ENCODE measurements at regions not wholly inside any gene's neighbourhood (a gene's known extent, or its start where the extent isn't known, plus 50 kb on each side); places are given as distances from the start of the nearest gene placed in this dataset.
"Not testable (repeated sequence)": the region's sequence is repeated elsewhere in the genome, so short reads cannot be mapped to it uniquely, and the experiment has no call there.

DNA sequence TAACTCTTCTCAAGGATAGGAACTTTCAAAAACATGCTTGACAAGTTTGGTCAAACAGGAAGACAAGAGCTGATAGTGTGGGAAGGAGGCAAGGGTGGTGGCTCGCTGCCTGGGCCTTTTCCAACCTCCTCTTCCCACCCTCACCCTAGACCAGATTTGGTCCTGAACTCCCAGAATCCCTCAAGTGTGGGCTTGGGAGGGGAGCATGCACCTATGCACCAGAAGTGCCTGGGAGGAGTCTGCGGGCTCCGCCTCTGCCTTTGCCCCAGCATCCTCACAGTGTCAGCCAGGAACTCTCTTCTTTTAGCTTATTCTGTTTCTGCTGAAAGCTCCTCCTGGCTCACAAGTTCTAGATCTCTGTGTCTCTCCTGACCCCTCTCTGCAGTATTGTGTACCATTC is 126.2 kb upstream of the MRPS22 start:
- no CpG with 5 or more reads among the region's 3 CpGs for WGBS (ENCODE audit: insufficient coverage)
- H3K4me3 ChIP-seq (ENCODE audit: low read length), result no peak overlapping the region
- no peak for DNase-seq
- no peaks in the 10 kb centered on the region for H3K27me3 ChIP-seq (ENCODE audit: control insufficient read depth, insufficient read depth, low read length)
- no peak overlapping the region for H3K27ac ChIP-seq (ENCODE audit: low read length)
- no peaks in the 10 kb centered on the region for H3K36me3 ChIP-seq (ENCODE audit: control insufficient read depth, insufficient read depth, low read length)
- H3K9me3 ChIP-seq (replicated peaks; ENCODE audit: control insufficient read depth, low read depth, low read length), result no peaks in the 10 kb centered on the region
- no peaks in the 10 kb centered on the region for H3K4me1 ChIP-seq (ENCODE audit: control insufficient read depth, insufficient read depth, low read length)

DNA sequence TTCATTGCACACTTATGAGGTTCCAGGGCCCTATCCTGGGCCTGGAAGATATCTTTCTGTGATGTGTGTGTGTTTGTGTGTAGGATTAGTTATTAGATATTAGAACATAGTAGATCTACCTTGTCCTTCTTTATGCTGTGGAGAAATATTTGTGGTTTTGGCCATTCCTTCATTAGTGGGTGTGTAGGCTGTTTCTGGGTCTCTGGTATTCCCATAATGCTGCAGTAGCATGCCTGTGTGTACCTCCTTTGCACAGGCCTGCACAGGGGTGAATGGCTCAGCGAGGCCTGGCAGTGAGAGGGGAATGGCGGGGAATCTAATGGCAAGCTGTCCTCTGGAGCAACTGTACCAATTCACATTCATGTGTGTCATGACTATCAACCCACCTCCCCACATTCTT is 125.8 kb upstream of the MRPS22 start:
- no peaks in the 10 kb centered on the region for H3K27me3 ChIP-seq (ENCODE audit: control insufficient read depth, insufficient read depth, low read length)
- no peaks in the 10 kb centered on the region for H3K4me1 ChIP-seq (ENCODE audit: control insufficient read depth, insufficient read depth, low read length)
- no CpG with 5 or more reads among the region's 2 CpGs for WGBS (ENCODE audit: insufficient coverage)
- no peaks in the 10 kb centered on the region for H3K36me3 ChIP-seq (ENCODE audit: control insufficient read depth, insufficient read depth, low read length)
- no peak for DNase-seq
- H3K9me3 ChIP-seq (replicated peaks; ENCODE audit: control insufficient read depth, low read depth, low read length), result no peaks in the 10 kb centered on the region
- H3K27ac ChIP-seq (ENCODE audit: low read length), result no peak overlapping the region
- H3K4me3 ChIP-seq (ENCODE audit: low read length), result no peak overlapping the region

DNA sequence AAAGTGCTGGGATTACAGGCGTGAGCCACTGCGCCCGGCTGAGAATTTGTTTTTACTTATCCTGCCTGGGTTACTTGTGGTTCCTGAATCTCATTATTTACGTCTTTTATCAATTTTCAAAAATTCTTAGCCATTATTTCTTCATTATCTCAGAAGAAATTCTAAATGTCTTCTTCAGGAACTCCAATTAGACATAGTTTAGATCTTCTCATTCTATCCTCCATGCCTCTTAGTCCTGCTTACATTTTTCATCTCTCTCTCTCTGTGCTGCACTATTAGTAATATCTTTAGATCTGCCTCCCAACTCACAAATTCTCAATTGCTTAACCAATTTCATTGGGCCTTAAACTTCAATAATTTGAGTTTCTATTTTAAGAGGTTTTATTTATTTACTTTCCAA is 124.4 kb upstream of the MRPS22 start:
- no peak overlapping the region for H3K27ac ChIP-seq (ENCODE audit: low read length)
- H3K27me3 ChIP-seq (ENCODE audit: control insufficient read depth, insufficient read depth, low read length), result no peaks in the 10 kb centered on the region
- no peak overlapping the region for H3K4me3 ChIP-seq (ENCODE audit: low read length)
- no peak for DNase-seq
- H3K4me1 ChIP-seq (ENCODE audit: control insufficient read depth, insufficient read depth, low read length), result no peaks in the 10 kb centered on the region
- WGBS (ENCODE audit: insufficient coverage), result 96% methylated on average over 4 of the region's 4 CpGs
- no peaks in the 10 kb centered on the region for H3K9me3 ChIP-seq (replicated peaks; ENCODE audit: control insufficient read depth, low read depth, low read length)
- H3K36me3 ChIP-seq (ENCODE audit: control insufficient read depth, insufficient read depth, low read length), result no peaks in the 10 kb centered on the region

DNA sequence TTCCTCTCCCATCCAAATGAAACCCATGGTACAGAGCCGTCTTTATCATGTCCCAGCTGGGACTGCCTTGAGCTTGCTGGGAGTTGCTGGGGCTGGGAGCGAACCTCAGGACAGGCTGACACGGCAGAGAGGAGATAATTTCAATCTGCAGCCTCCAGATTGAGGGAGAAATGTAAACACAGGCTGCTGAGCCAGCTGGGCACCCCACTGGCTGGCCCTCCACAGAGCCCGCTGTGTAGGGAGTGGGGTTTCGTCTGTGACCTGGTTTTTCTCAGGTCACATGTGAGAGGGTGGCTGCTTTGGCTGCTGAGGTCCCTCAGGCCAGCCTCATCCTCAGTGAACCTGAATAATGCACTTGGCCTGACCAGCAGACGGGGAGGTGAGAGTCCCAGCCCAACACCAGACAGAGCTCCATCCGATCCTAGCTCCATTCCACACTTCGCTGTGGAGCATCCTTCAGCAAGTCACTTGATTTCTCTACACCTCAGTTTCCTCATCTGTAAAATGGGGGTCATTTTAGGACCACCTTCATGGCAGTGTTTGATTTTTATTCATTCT is 121.6 kb upstream of the MRPS22 start:
- H3K4me3 ChIP-seq (ENCODE audit: low read length), result no peak overlapping the region
- no peaks in the 10 kb centered on the region for H3K9me3 ChIP-seq (replicated peaks; ENCODE audit: control insufficient read depth, low read depth, low read length)
- H3K27ac ChIP-seq (ENCODE audit: low read length), result no peak overlapping the region
- H3K27me3 ChIP-seq (ENCODE audit: control insufficient read depth, insufficient read depth, low read length), result no peaks in the 10 kb centered on the region
- peaks cover 4% of the 10 kb centered on the region for H3K4me1 ChIP-seq (ENCODE audit: control insufficient read depth, insufficient read depth, low read length)
- H3K36me3 ChIP-seq (ENCODE audit: control insufficient read depth, insufficient read depth, low read length), result no peaks in the 10 kb centered on the region
- 64% methylated on average over 7 of the region's 8 CpGs for WGBS (ENCODE audit: insufficient coverage)
- DNase-seq, result no peak

DNA sequence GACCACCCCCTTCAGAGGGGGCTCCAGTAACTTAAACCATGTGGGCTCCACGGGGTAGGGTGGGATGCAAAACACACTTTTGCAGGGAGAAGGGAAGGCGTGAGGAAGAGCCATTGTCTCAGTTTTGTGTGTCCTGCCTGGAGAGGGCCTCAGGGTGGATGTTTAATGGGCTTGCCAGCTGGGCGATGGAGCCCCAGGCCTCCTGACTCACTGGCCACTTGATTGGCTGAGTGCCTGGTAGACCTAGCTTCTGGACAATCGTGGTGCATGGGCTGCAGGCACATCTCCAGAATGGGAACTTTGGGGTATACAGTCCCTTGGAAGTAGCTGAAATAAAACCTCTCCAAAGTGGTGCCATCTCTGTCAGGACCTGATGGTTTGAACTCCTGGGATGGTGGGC is 118.3 kb upstream of the MRPS22 start:
- DNase-seq, result no peak
- H3K36me3 ChIP-seq (ENCODE audit: control insufficient read depth, insufficient read depth, low read length), result no peaks in the 10 kb centered on the region
- 45% methylated on average over 2 of the region's 4 CpGs for WGBS (ENCODE audit: insufficient coverage)

DNA sequence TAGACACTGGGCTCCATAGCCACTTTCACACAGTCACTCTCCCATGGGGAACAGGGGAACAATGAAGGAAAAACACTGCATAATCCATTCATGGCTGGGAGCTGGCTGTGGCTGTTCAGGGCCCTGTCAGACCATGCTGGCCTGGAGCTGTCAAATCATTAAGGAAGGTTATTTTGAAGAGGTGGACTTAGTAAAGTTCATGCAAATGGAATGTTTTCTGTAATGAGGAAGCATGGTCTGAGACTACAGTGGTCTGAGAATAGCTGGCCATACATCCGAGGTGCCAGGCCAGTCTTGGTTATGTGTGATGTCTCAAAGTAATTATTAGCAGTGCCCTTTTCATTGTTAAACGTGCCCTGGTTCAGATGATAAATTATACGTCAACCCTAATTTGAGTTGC is 117.1 kb upstream of the MRPS22 start:
- no peak for DNase-seq
- Histone ChIP-seq H3K27me3 (ENCODE audit: control insufficient read depth, insufficient read depth, low read length) (no peaks in the 10 kb centered on the region), H3K9me3 (replicated peaks; ENCODE audit: control insufficient read depth, low read depth, low read length) (no peaks in the 10 kb centered on the region), H3K4me1 (ENCODE audit: control insufficient read depth, insufficient read depth, low read length) (peaks cover 5% of the 10 kb centered on the region), H3K36me3 (ENCODE audit: control insufficient read depth, insufficient read depth, low read length) (no peaks in the 10 kb centered on the region), H3K4me3 (ENCODE audit: low read length) (no peak overlapping the region), H3K27ac (ENCODE audit: low read length) (no peak overlapping the region)
- WGBS (ENCODE audit: insufficient coverage), result 73% methylated on average over 2 of the region's 3 CpGs

More for the DNA sequence above, 118.3 kb upstream of the MRPS22 start:
- no peak overlapping the region for H3K4me3 ChIP-seq (ENCODE audit: low read length)
- H3K4me1 ChIP-seq (ENCODE audit: control insufficient read depth, insufficient read depth, low read length), result peaks cover 5% of the 10 kb centered on the region
- H3K27me3 ChIP-seq (ENCODE audit: control insufficient read depth, insufficient read depth, low read length), result no peaks in the 10 kb centered on the region
- no peaks in the 10 kb centered on the region for H3K9me3 ChIP-seq (replicated peaks; ENCODE audit: control insufficient read depth, low read depth, low read length)
- no peak overlapping the region for H3K27ac ChIP-seq (ENCODE audit: low read length)

DNA sequence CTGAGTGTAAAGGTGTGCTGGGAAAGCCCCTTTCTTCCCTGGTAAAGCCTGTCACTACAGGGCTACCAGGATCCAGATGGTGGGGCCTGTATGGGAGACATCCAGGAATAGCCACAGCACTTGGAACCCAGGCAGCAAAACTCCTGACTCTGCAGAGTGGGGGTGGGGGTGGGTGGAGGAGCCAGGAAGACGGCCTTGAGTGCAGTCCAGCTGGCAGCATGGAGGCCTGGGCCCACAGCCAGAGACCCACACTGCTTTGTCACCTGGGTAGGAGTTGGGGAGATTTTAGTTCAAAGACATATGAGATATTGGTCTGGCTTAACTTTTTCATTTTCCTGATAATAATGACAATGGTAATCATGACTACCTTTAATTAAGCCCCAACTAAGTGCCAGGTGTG is 116.7 kb upstream of the MRPS22 start:
- peak; percentile 8 for DNase-seq
- 50% methylated on average over 1 of the region's 1 CpG for WGBS (ENCODE audit: insufficient coverage)
- no peaks in the 10 kb centered on the region for H3K36me3 ChIP-seq (ENCODE audit: control insufficient read depth, insufficient read depth, low read length)
- H3K9me3 ChIP-seq (replicated peaks; ENCODE audit: control insufficient read depth, low read depth, low read length), result no peaks in the 10 kb centered on the region
- no peak overlapping the region for H3K4me3 ChIP-seq (ENCODE audit: low read length)
- H3K27me3 ChIP-seq (ENCODE audit: control insufficient read depth, insufficient read depth, low read length), result no peaks in the 10 kb centered on the region
- peaks cover 5% of the 10 kb centered on the region for H3K4me1 ChIP-seq (ENCODE audit: control insufficient read depth, insufficient read depth, low read length)
- no peak overlapping the region for H3K27ac ChIP-seq (ENCODE audit: low read length)

DNA sequence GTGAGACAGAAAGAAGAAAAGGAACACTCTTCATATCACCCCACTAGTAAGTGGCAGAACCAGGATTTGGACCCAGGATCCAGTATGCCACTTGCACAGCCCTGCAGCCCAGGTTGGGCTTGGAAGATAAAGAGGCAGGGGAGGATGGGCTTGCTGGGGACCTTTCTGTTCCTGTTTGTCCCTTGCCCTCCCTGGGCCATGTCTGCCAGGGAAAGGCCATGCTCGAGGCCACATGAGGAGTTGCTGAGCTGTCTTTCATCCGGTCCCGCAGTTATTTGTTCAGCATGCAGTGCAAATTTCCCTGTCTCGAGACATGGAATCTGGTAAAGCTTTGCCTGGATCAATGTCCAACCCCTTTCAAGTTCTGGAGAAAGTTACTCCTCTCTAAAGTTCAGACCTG is 116.0 kb upstream of the MRPS22 start:
- 37% methylated on average over 4 of the region's 4 CpGs for WGBS (ENCODE audit: insufficient coverage)
- H3K4me3 ChIP-seq (ENCODE audit: low read length), result no peak overlapping the region
- no peak overlapping the region for H3K27ac ChIP-seq (ENCODE audit: low read length)
- no peaks in the 10 kb centered on the region for H3K27me3 ChIP-seq (ENCODE audit: control insufficient read depth, insufficient read depth, low read length)
- peaks cover 5% of the 10 kb centered on the region for H3K4me1 ChIP-seq (ENCODE audit: control insufficient read depth, insufficient read depth, low read length)
- no peak for DNase-seq
- no peaks in the 10 kb centered on the region for H3K36me3 ChIP-seq (ENCODE audit: control insufficient read depth, insufficient read depth, low read length)
- no peaks in the 10 kb centered on the region for H3K9me3 ChIP-seq (replicated peaks; ENCODE audit: control insufficient read depth, low read depth, low read length)

DNA sequence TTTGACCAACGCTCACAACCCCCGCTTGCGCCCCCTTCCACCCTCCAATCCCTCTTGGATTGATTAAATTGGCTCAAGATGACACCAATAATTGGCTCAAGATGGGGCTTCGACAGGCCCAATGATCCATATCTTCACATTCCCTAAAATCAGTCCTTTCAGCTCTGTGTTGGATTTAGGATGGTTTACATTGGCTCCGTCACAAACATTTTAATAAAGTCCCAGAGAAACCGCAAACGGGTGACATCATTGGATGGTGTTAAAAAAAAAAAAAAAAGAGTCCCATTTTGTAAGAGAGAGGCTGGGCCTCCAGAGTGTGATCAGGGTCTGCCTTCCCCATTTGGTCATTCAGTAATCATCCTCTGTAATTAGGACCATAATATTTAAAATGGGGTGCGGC is 113.4 kb upstream of the MRPS22 start:
- 82% methylated on average over 3 of the region's 8 CpGs for WGBS (ENCODE audit: insufficient coverage)
- Histone ChIP-seq H3K4me3 (ENCODE audit: low read length) (no peak overlapping the region), H3K27me3 (ENCODE audit: control insufficient read depth, insufficient read depth, low read length) (no peaks in the 10 kb centered on the region), H3K9me3 (replicated peaks; ENCODE audit: control insufficient read depth, low read depth, low read length) (no peaks in the 10 kb centered on the region), H3K4me1 (ENCODE audit: control insufficient read depth, insufficient read depth, low read length) (peaks cover 5% of the 10 kb centered on the region), H3K27ac (ENCODE audit: low read length) (no peak overlapping the region), H3K36me3 (ENCODE audit: control insufficient read depth, insufficient read depth, low read length) (no peaks in the 10 kb centered on the region)
- peak; percentile 3 for DNase-seq

DNA sequence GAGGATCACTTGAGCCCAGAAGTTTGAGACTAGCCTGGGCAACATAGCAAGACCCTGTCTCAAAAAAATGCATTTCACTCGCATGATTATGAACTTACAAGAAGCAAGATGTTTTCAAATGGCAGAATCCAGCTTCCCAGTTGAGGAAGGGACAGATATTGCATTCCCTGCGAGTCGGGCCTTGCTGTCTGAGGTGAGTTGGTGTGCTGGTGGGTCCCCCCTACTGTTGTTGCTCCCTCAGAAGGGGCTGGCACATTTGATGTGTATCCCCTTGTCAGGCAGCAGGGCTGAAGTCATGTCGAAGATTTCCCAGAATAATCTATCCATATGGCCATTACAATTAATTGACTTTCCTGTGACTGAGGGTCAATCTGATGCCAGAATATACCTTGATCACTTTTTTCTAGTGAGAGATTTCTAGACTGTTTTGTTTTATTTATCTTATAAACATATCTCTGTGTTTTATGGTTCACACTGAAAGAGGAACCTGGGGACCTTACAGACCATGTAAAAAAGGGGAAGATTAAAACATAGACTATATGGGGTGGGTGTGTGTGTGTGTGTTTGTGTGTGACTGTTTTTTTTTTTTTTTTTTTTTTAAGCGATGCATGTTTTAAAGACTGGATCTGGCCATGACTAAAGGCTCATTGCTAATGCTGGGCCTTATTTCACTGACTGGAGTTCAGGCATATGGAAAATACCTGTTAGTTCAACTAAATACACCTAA is 112.1 kb upstream of the MRPS22 start:
- 100% methylated on average over 1 of the region's 5 CpGs for WGBS (ENCODE audit: insufficient coverage)
- no peaks in the 10 kb centered on the region for H3K36me3 ChIP-seq (ENCODE audit: control insufficient read depth, insufficient read depth, low read length)

DNA sequence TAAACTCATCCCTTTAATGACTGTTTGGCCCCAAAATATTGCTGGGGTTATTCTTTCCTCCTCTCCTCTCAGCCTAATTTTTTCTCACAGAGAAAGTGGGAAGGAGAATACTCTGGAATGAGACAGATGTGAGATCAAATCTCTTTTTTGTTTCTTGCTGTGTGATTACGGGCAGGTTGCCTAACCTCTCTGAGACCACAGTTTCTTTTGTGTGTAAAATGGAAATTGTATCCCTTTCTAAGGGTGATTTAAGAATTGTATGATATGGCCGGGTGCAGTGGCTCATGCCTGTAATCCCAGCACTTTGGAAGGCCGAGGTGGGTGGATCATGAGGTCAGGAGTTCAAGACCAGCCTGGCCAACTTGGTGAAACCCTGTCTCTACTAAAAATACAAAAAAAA is 111.5 kb upstream of the MRPS22 start:
- not testable (repeated sequence) for H3K4me3 ChIP-seq (ENCODE audit: low read length); H3K27me3 ChIP-seq (ENCODE audit: control insufficient read depth, insufficient read depth, low read length); DNase-seq; H3K9me3 ChIP-seq (replicated peaks; ENCODE audit: control insufficient read depth, low read depth, low read length); H3K27ac ChIP-seq (ENCODE audit: low read length); H3K36me3 ChIP-seq (ENCODE audit: control insufficient read depth, insufficient read depth, low read length); H3K4me1 ChIP-seq (ENCODE audit: control insufficient read depth, insufficient read depth, low read length)
- WGBS (ENCODE audit: insufficient coverage), result 100% methylated on average over 1 of the region's 3 CpGs

More for the DNA sequence above, 112.1 kb upstream of the MRPS22 start:
- Histone ChIP-seq H3K9me3 (replicated peaks; ENCODE audit: control insufficient read depth, low read depth, low read length) (no peaks in the 10 kb centered on the region), H3K4me3 (ENCODE audit: low read length) (no peak overlapping the region), H3K27ac (ENCODE audit: low read length) (no peak overlapping the region), H3K4me1 (ENCODE audit: control insufficient read depth, insufficient read depth, low read length) (peaks cover 5% of the 10 kb centered on the region), H3K27me3 (ENCODE audit: control insufficient read depth, insufficient read depth, low read length) (no peaks in the 10 kb centered on the region)
- DNase-seq, result no peak
